PC-9 (cell line): ENCODE measurements at regions not wholly inside any gene's neighbourhood (a gene's known extent, or its start where the extent isn't known, plus 50 kb on each side); places are given as distances from the start of the nearest gene placed in this dataset.

Experiments used
- BruUV-seq: library from RNA; stranded (reverse); fragments of 400-500 nt; replicated peaks from 2 replicates; lab custom pipeline; 2021; lab: Mats Ljungman, UMichigan
- CTCF ChIA-PET: fragments of 300-600 bp; sonication (Branson Sonifier 250); formaldehyde crosslinking; loops from one replicate; lab custom pipeline; 2022; ENCODE audit warnings: antibody characterized with exemption; lab: Charles Lee
- POLR2A ChIA-PET: fragments of 300-600 bp; sonication (Branson Sonifier 250); formaldehyde crosslinking; loops from one replicate; lab custom pipeline; 2022; ENCODE audit warnings: antibody characterized with exemption; ENCODE audit not compliant: unreplicated experiment; lab: Charles Lee
- DNase-seq, 2 experiments: peaks; one replicate each; pipeline versions ENCODE4 v3.0.0 to v3.0.0-alpha.2; 2015 to 2022; ENCODE audit warnings: mixed read lengths in 1 of 2
- H2AFZ ChIP-seq: fragments of 200-600 bp; sonication (generic); 2 replicates; pipeline ENCODE4 v1.8.1; 2017; ENCODE audit warnings: antibody characterized with exemption
- H3F3A ChIP-seq: fragments of 200-600 bp; sonication (generic); 2 replicates; pipeline ENCODE4 v1.8.1; 2017; ENCODE audit warnings: antibody characterized with exemption, mild to moderate bottlenecking, low read depth; ENCODE audit not compliant: insufficient read depth
- H3K27ac ChIP-seq: fragments of 200-600 bp; sonication (generic); 2 replicates; pipeline ENCODE4 v1.6.1; 2016; ENCODE audit warnings: mixed run types
- H3K27me3 ChIP-seq: fragments of 200-600 bp; sonication (generic); 2 replicates; pipeline ENCODE4 v1.6.1; 2016; ENCODE audit warnings: low read depth, mixed run types; ENCODE audit not compliant: insufficient read depth
- H3K36me3 ChIP-seq: fragments of 200-600 bp; sonication (generic); 2 replicates; pipeline ENCODE4 v1.6.1; 2016; ENCODE audit warnings: low read depth, mixed run types
- H3K4me1 ChIP-seq: fragments of 200-600 bp; sonication (generic); replicated peaks from 2 replicates; pipeline ENCODE4 v1.6.1; 2016; ENCODE audit warnings: mixed run types; ENCODE audit not compliant: insufficient read depth
- H3K4me2 ChIP-seq: fragments of 200-600 bp; sonication (generic); 2 replicates; pipeline ENCODE4 v1.6.1; 2017; ENCODE audit warnings: mixed run types
- H3K4me3 ChIP-seq: fragments of 200-600 bp; sonication (generic); 2 replicates; pipeline ENCODE4 v1.6.1; 2016; ENCODE audit warnings: mixed run types
- H3K79me2 ChIP-seq: fragments of 200-600 bp; sonication (generic); 2 replicates; pipeline ENCODE4 v1.6.1; 2017; ENCODE audit warnings: low read depth, mixed run types
- H3K9me2 ChIP-seq: fragments of 200-600 bp; sonication (generic); 2 replicates; pipeline ENCODE4 v1.8.1; 2017; ENCODE audit warnings: mild to moderate bottlenecking; ENCODE audit not compliant: insufficient read depth
- H3K9me3 ChIP-seq: fragments of 200-600 bp; sonication (generic); 2 replicates; pipeline ENCODE4 v1.8.1; 2016; ENCODE audit warnings: low read depth; ENCODE audit not compliant: insufficient read depth
- H4K20me1 ChIP-seq: fragments of 200-600 bp; sonication (generic); 2 replicates; pipeline ENCODE4 v1.8.1; 2017; ENCODE audit not compliant: insufficient read depth
- CTCF ChIP-seq: fragments of 200-600 bp; sonication (generic); conservative IDR thresholded peaks from 2 replicates; pipeline ENCODE4 v1.6.1; 2017; ENCODE audit warnings: mixed run types, antibody characterized with exemption, mild to moderate bottlenecking, moderate library complexity
- EZH2 ChIP-seq: fragments of 200-600 bp; sonication (generic); IDR thresholded peaks from 2 replicates; pipeline ENCODE4 v1.8.0; 2017; ENCODE audit warnings: antibody characterized with exemption, low read depth
- intact Hi-C: fragments of 100-400 bp; cut with micrococcal nuclease; formaldehyde crosslinking; loops from one replicate; pipeline ENCODE4 v1.10.0; 2022; ENCODE audit not compliant: unreplicated experiment

DNA sequence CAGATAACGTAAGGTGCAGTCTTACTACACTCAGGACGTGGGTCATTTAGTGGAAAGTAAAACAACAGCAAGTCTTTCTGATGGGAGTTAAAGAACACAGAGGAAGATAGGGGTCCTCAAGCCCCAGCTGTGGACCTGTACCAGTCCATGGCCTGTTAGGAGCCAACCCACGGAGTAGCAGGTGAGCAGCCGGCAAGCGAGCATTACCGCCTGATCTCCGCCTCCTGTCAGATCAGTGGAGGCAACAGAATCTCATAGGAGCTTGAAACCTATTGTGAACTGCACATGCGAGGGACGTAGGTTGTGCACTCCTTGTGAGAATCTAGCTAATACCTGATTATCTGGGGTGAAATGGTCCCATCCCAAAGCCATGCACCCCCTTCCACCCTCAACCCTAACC, 1180.8 kb downstream of the FSTL5 start:
- POLR2A ChIA-PET: no interaction called here
- no peaks in the 10 kb centered on the region for H3K9me2 ChIP-seq
- DNase-seq: no peak
- no peaks in the 10 kb centered on the region for H3K9me3 ChIP-seq
- no peak overlapping the region for H3K4me2 ChIP-seq
- TF ChIP-seq CTCF (no peak), EZH2 (no peak)
- no peak overlapping the region for H3K4me3 ChIP-seq
- H3K79me2 ChIP-seq: no peaks in the 10 kb centered on the region
- H3K36me3 ChIP-seq: no peaks in the 10 kb centered on the region
- H3K27me3 ChIP-seq: no peaks in the 10 kb centered on the region
- H3F3A ChIP-seq: no peaks in the 10 kb centered on the region
- no TSS peak for BruUV-seq
- CTCF ChIA-PET: no interaction called here
- H3K27ac ChIP-seq: no peak overlapping the region
- no peak overlapping the region for H2AFZ ChIP-seq
- no peaks in the 10 kb centered on the region for H3K4me1 ChIP-seq
- H4K20me1 ChIP-seq: no peaks in the 10 kb centered on the region
- intact Hi-C loops: no loop called here

DNA sequence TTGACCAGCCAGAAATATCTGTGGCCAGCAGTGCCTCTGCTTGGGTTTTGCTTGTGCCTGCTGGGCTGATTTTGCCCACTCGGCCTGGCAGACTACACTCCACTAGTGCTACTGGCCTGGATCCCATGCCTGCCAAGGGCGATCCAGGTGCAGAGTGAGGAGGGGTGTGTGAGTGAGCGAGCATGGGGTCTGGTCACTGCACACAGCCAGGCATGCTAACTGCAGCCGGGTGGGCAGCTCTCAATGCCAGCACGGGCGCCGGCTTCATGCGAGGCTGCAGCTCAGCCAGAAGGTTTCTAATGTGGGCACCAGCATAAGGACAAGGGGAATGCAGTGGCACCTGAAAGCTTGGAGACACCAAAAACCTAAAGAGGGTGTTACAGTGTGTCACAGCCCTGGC, 1161.4 kb downstream of the FSTL5 start:
- TF ChIP-seq EZH2: no peak
- no peak for TF ChIP-seq CTCF
- Histone ChIP-seq H3F3A (no peaks in the 10 kb centered on the region), H3K27ac (no peak overlapping the region), H3K36me3 (no peaks in the 10 kb centered on the region), H2AFZ (no peak overlapping the region), H3K79me2 (no peaks in the 10 kb centered on the region), H3K4me1 (no peaks in the 10 kb centered on the region), H3K27me3 (no peaks in the 10 kb centered on the region), H4K20me1 (no peaks in the 10 kb centered on the region), H3K4me3 (no peak overlapping the region), H3K9me2 (no peaks in the 10 kb centered on the region), H3K9me3 (no peaks in the 10 kb centered on the region), H3K4me2 (no peak overlapping the region)
- DNase-seq: no peak
- CTCF ChIA-PET: no interaction called here
- no TSS peak for BruUV-seq
- POLR2A ChIA-PET: no interaction called here
- intact Hi-C loops: no loop called here

DNA sequence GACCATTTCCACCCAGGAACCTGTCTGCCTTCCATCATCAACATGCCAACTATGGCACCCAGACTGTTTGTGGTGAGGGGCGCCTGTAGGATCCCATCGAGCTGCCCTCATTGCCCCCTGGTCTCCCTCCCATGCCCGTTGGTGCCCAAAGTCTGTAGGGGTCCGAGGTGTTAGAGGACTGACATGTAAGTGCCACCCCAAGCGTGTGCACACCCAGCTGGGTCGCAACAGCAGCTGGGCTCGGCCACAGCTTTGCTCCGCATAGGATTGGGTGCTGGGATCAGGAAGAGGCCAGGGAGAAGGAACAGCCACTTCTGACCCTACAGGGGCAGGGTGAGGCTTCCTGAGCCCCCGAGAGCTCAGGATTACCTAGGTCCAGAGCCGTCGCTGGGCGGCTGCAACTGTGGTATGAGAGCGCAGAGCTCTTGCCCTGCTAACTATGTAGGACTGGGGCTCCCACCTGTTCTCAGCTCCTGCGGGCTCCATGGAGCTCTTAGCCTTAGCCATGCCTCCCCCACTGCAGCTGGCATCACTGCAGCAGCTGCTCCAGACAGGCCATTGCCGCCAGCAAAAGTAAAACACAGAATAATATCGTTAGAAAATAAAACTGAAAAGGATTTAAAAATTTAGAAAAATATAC, 1160.3 kb downstream of the FSTL5 start:
- no TSS peak for BruUV-seq
- no peak overlapping the region for H3K27ac ChIP-seq
- H3K36me3 ChIP-seq: no peaks in the 10 kb centered on the region
- H3K4me1 ChIP-seq: no peaks in the 10 kb centered on the region
- ChIA-PET POLR2A (no interaction called here), CTCF (no interaction called here)
- no peak overlapping the region for H3K4me2 ChIP-seq
- no peaks in the 10 kb centered on the region for H3K27me3 ChIP-seq
- no peaks in the 10 kb centered on the region for H3K9me3 ChIP-seq
- intact Hi-C loops: no loop called here
- no peak for DNase-seq
- no peaks in the 10 kb centered on the region for H4K20me1 ChIP-seq
- no peaks in the 10 kb centered on the region for H3F3A ChIP-seq
- H3K79me2 ChIP-seq: no peaks in the 10 kb centered on the region
- TF ChIP-seq CTCF: no peak
- TF ChIP-seq EZH2: no peak
- no peak overlapping the region for H3K4me3 ChIP-seq
- H2AFZ ChIP-seq: no peak overlapping the region
- no peaks in the 10 kb centered on the region for H3K9me2 ChIP-seq
